Neural progenitor cell (in vitro differentiated cells): ENCODE measurements at regions not wholly inside any gene's neighbourhood (a gene's known extent, or its start where the extent isn't known, plus 50 kb on each side); places are given as distances from the start of the nearest gene placed in this dataset.

Experiments
- DNase-seq: peaks from one replicate; pipeline ENCODE4 v3.0.0-alpha.2; 2016; ENCODE audit warnings: low spot score
- H2AFZ ChIP-seq: fragments of 200-600 bp; sonication (generic); replicated peaks from 2 replicates; pipeline ENCODE4 v1.6.1; 2016; ENCODE audit warnings: antibody characterized with exemption
- H3F3A ChIP-seq: fragments of 200-600 bp; sonication (generic); 2 replicates; pipeline ENCODE4 v1.6.1; 2016; ENCODE audit warnings: antibody characterized with exemption, low read depth
- H3K27ac ChIP-seq: fragments of 200-600 bp; sonication (generic); 2 replicates; pipeline ENCODE4 v1.5.1; 2016; ENCODE audit warnings: mild to moderate bottlenecking
- H3K27me3 ChIP-seq: fragments of 200-600 bp; sonication (generic); 2 replicates; pipeline ENCODE4 v1.6.1; 2016; ENCODE audit warnings: mild to moderate bottlenecking, moderate library complexity
- H3K36me3 ChIP-seq: fragments of 200-600 bp; sonication (generic); 2 replicates; pipeline ENCODE4 v1.5.1; 2016
- H3K4me1 ChIP-seq: fragments of 200-600 bp; sonication (generic); 2 replicates; pipeline ENCODE4 v1.6.1; 2016; ENCODE audit warnings: mixed run types
- H3K4me2 ChIP-seq: fragments of 200-600 bp; sonication (generic); 2 replicates; pipeline ENCODE4 v1.6.1; 2016
- H3K4me3 ChIP-seq: fragments of 200-600 bp; sonication (generic); 2 replicates; pipeline ENCODE4 v1.5.1; 2016
- H3K79me2 ChIP-seq: fragments of 200-600 bp; sonication (generic); 2 replicates; pipeline ENCODE4 v1.6.1; 2016; ENCODE audit warnings: low read depth
- H3K9ac ChIP-seq: fragments of 200-600 bp; sonication (generic); 2 replicates; pipeline ENCODE4 v1.6.1; 2016
- H3K9me3 ChIP-seq: fragments of 200-600 bp; sonication (generic); 2 replicates; pipeline ENCODE4 v1.5.1; 2016; ENCODE audit warnings: low read depth
- H4K20me1 ChIP-seq: fragments of 200-600 bp; sonication (generic); 2 replicates; pipeline ENCODE4 v1.6.1; 2016; ENCODE audit warnings: low read depth
- H3K27ac Mint-ChIP-seq: 3 replicates; pipeline ENCODE4 v1.8.0; 2021; ENCODE audit warnings: mixed read lengths
- H3K27me3 Mint-ChIP-seq: 2 replicates; pipeline ENCODE4 v1.8.0; 2022; ENCODE audit warnings: low read depth, mild to moderate bottlenecking, inconsistent platforms, moderate library complexity, mixed read lengths; ENCODE audit not compliant: insufficient read depth
- H3K36me3 Mint-ChIP-seq: 3 replicates; pipeline ENCODE4 v1.8.0; 2021; ENCODE audit warnings: mixed read lengths
- H3K4me1 Mint-ChIP-seq: 3 replicates; pipeline ENCODE4 v1.8.0; 2021; ENCODE audit warnings: mixed read lengths
- H3K4me3 Mint-ChIP-seq: 3 replicates; pipeline ENCODE4 v1.8.0; 2021; ENCODE audit warnings: mild to moderate bottlenecking, moderate library complexity, mixed read lengths
- H3K9me3 Mint-ChIP-seq: 3 replicates; pipeline ENCODE4 v1.8.0; 2020; ENCODE audit warnings: mixed read lengths
- CTCF ChIP-seq: fragments of 200-600 bp; sonication (generic); IDR thresholded peaks from 2 replicates; pipeline ENCODE4 v1.5.1; 2017; ENCODE audit warnings: antibody characterized with exemption, mild to moderate bottlenecking
- EZH2 ChIP-seq: fragments of 200-600 bp; sonication (generic); IDR thresholded peaks from 2 replicates; pipeline ENCODE4 v1.6.1; 2017; ENCODE audit warnings: antibody characterized with exemption, mild to moderate bottlenecking, moderate library complexity
- EZH2phosphoT487 ChIP-seq: fragments of 200-600 bp; sonication (generic); IDR thresholded peaks from 2 replicates; pipeline ENCODE4 v1.6.1; 2017; ENCODE audit warnings: antibody characterized with exemption

GRCh38 chr15:95690631-95691340 lies 639.7 kb upstream of the NR2F2 start:
- Histone ChIP-seq H3K27ac (no peak overlapping the region), H3F3A (no peaks in the 10 kb centered on the region), H3K9ac (no peak overlapping the region), H3K9me3 (peaks cover 17% of the 10 kb centered on the region), H3K79me2 (no peaks in the 10 kb centered on the region), H3K36me3 (peaks cover 4% of the 10 kb centered on the region), H3K4me2 (no peak overlapping the region), H2AFZ (no peak overlapping the region), H3K4me1 (no peaks in the 10 kb centered on the region), H3K4me3 (no peak overlapping the region), H4K20me1 (no peaks in the 10 kb centered on the region), H3K27me3 (no peaks in the 10 kb centered on the region)
- TF ChIP-seq EZH2, result no peak
- no peak for TF ChIP-seq EZH2phosphoT487
- Mint-ChIP-seq H3K27me3 (no peaks in the 10 kb centered on the region), H3K9me3 (peaks cover 27% of the 10 kb centered on the region), H3K36me3 (no peaks in the 10 kb centered on the region), H3K4me1 (no peaks in the 10 kb centered on the region), H3K27ac (no peak overlapping the region), H3K4me3 (no peak overlapping the region)
- DNase-seq, result no peak

GRCh38 chr15:95693917-95694316 lies 636.6 kb upstream of the NR2F2 start:
- Histone ChIP-seq H3K9me3 (peaks cover 22% of the 10 kb centered on the region), H4K20me1 (no peaks in the 10 kb centered on the region), H3K4me3 (no peak overlapping the region), H3K79me2 (no peaks in the 10 kb centered on the region), H3F3A (no peaks in the 10 kb centered on the region), H3K27ac (no peak overlapping the region), H3K9ac (no peak overlapping the region), H2AFZ (no peak overlapping the region), H3K4me1 (no peaks in the 10 kb centered on the region), H3K36me3 (peaks cover 4% of the 10 kb centered on the region), H3K4me2 (no peak overlapping the region), H3K27me3 (no peaks in the 10 kb centered on the region)
- Mint-ChIP-seq H3K4me1 (no peaks in the 10 kb centered on the region), H3K4me3 (no peak overlapping the region), H3K27me3 (no peaks in the 10 kb centered on the region), H3K9me3 (peaks cover 29% of the 10 kb centered on the region), H3K36me3 (no peaks in the 10 kb centered on the region), H3K27ac (no peak overlapping the region)
- TF ChIP-seq CTCF (no peak), EZH2 (no peak), EZH2phosphoT487 (no peak)
- no peak for DNase-seq

DNA sequence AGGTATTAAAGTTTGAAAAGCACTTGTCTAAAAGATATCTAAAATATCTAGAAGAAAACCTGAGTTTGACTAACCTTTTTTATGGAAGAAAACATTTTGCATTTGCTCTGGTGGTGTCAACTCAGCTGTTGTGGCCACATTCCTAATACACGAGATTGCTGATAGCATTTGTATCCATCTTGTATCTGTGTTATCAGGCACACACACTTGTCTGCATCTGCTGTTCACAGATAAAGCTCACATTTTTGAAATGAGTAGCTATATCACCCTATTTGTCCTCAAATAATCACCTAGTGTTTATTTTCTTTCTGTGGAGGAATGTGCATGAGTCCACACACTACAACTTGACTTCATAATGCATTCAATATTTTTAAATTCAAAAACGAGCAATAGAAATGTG lies 632.3 kb upstream of the NR2F2 start:
- H3K27me3 ChIP-seq, result no peaks in the 10 kb centered on the region
- TF ChIP-seq EZH2 (no peak), CTCF (no peak), EZH2phosphoT487 (no peak)
- no peak overlapping the region for H2AFZ ChIP-seq
- Mint-ChIP-seq H3K27ac (no peak overlapping the region), H3K9me3 (peaks cover 56% of the 10 kb centered on the region), H3K36me3 (peaks cover 10% of the 10 kb centered on the region), H3K27me3 (peaks cover 3% of the 10 kb centered on the region), H3K4me1 (no peaks in the 10 kb centered on the region), H3K4me3 (no peak overlapping the region)
- peaks cover 28% of the 10 kb centered on the region for H3K9me3 ChIP-seq
- H3K27ac ChIP-seq, result no peak overlapping the region
- DNase-seq, result no peak
- H3K36me3 ChIP-seq, result peaks cover 4% of the 10 kb centered on the region
- no peak overlapping the region for H3K4me2 ChIP-seq
- no peak overlapping the region for H3K9ac ChIP-seq
- no peaks in the 10 kb centered on the region for H4K20me1 ChIP-seq
- no peak overlapping the region for H3K4me3 ChIP-seq
- H3F3A ChIP-seq, result no peaks in the 10 kb centered on the region
- H3K79me2 ChIP-seq, result no peaks in the 10 kb centered on the region
- H3K4me1 ChIP-seq, result no peaks in the 10 kb centered on the region

DNA sequence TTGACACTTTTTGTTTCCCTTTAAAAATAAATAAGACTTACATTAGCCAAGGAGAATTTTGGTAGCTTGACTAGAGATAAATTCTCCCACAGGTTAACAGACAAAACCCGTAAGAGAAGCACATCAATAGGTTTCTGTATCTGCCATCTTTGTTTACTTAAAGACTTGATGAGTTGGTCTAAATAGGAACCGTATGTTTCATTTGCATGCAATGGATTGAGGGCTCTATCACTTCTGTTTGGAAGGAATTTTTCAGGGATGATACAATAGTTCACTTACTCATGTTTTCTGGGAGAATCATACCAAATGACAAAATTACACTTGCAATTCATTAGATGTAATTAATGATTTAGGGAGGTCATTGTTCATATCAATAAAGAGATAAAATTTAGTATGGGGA lies 631.5 kb upstream of the NR2F2 start:
- H3K9me3 Mint-ChIP-seq, result peaks cover 49% of the 10 kb centered on the region
- peaks cover 10% of the 10 kb centered on the region for H3K36me3 Mint-ChIP-seq
- peaks cover 4% of the 10 kb centered on the region for H3K36me3 ChIP-seq

More for the DNA sequence above, 631.5 kb upstream of the NR2F2 start:
- DNase-seq, result no peak
- Mint-ChIP-seq H3K27me3 (peaks cover 3% of the 10 kb centered on the region), H3K27ac (no peak overlapping the region), H3K4me1 (no peaks in the 10 kb centered on the region), H3K4me3 (no peak overlapping the region)
- Histone ChIP-seq H3K4me3 (no peak overlapping the region), H3K27ac (no peak overlapping the region), H3K27me3 (no peaks in the 10 kb centered on the region), H3K9ac (no peak overlapping the region), H3K4me2 (no peak overlapping the region), H3F3A (no peaks in the 10 kb centered on the region), H2AFZ (no peak overlapping the region), H3K4me1 (no peaks in the 10 kb centered on the region), H3K79me2 (no peaks in the 10 kb centered on the region), H4K20me1 (no peaks in the 10 kb centered on the region), H3K9me3 (peaks cover 24% of the 10 kb centered on the region)
- TF ChIP-seq EZH2 (no peak), CTCF (no peak), EZH2phosphoT487 (no peak)
